ENCODE measurements at regions not wholly inside any gene's neighbourhood (a gene's known extent, or its start where the extent isn't known, plus 50 kb on each side); places are given as distances from the start of the nearest gene placed in this dataset.

GRCh38 chr18:28736951-28737350, 560.0 kb upstream of the CDH2 start:
- H3K4me3 Mint-ChIP-seq = no peak overlapping the region
- no peak overlapping the region for H2AFZ ChIP-seq (replicated peaks)

GRCh38 chr18:28736223-28736622, 559.3 kb upstream of the CDH2 start:
- TF ChIP-seq CTCF (IDR thresholded peaks at IDR 0.05) (no peak), EZH2phosphoT487 (IDR thresholded peaks at IDR 0.05) (no peak), EZH2 (IDR thresholded peaks at IDR 0.05) (no peak)
- Histone ChIP-seq H3K4me2 (no peak overlapping the region), H3K79me2 (ENCODE audit: low read depth) (no peaks in the 10 kb centered on the region), H3K9me3 (ENCODE audit: low read depth) (no peaks in the 10 kb centered on the region), H3K9ac (no peak overlapping the region), H3K36me3 (no peaks in the 10 kb centered on the region), H3K27ac (no peak overlapping the region), H2AFZ (replicated peaks) (no peak overlapping the region), H3K4me1 (peaks cover 8% of the 10 kb centered on the region), H3K27me3 (no peaks in the 10 kb centered on the region), H4K20me1 (ENCODE audit: low read depth) (no peaks in the 10 kb centered on the region), H3F3A (ENCODE audit: low read depth) (no peaks in the 10 kb centered on the region), H3K4me3 (no peak overlapping the region)
- peaks cover 12% of the 10 kb centered on the region for H3K4me1 Mint-ChIP-seq
- H3K27me3 Mint-ChIP-seq (ENCODE audit: insufficient read depth, low read depth) = no peaks in the 10 kb centered on the region
- H3K4me3 Mint-ChIP-seq = no peak overlapping the region
- peaks cover 2% of the 10 kb centered on the region for H3K9me3 Mint-ChIP-seq
- peaks cover 4% of the 10 kb centered on the region for H3K36me3 Mint-ChIP-seq
- DNase-seq (ENCODE audit: low spot score) = no peak
- no peak overlapping the region for H3K27ac Mint-ChIP-seq

More at GRCh38 chr18:28736951-28737350, 560.0 kb upstream of the CDH2 start:
- no peaks in the 10 kb centered on the region for H3K79me2 ChIP-seq (ENCODE audit: low read depth)
- no peaks in the 10 kb centered on the region for H3K27me3 Mint-ChIP-seq (ENCODE audit: insufficient read depth, low read depth)
- H3K4me1 Mint-ChIP-seq = peaks cover 12% of the 10 kb centered on the region
- peaks cover 4% of the 10 kb centered on the region for H3K36me3 Mint-ChIP-seq
- no peaks in the 10 kb centered on the region for H3K9me3 Mint-ChIP-seq
- no peak overlapping the region for H3K4me2 ChIP-seq
- H3K4me3 ChIP-seq = no peak overlapping the region
- no peaks in the 10 kb centered on the region for H3F3A ChIP-seq (ENCODE audit: low read depth)
- H4K20me1 ChIP-seq (ENCODE audit: low read depth) = no peaks in the 10 kb centered on the region
- H3K9me3 ChIP-seq (ENCODE audit: low read depth) = no peaks in the 10 kb centered on the region
- no peaks in the 10 kb centered on the region for H3K36me3 ChIP-seq
- no peak overlapping the region for H3K9ac ChIP-seq
- peaks cover 8% of the 10 kb centered on the region for H3K4me1 ChIP-seq
- H3K27ac ChIP-seq = no peak overlapping the region
- DNase-seq (ENCODE audit: low spot score) = no peak
- H3K27ac Mint-ChIP-seq = no peak overlapping the region
- TF ChIP-seq EZH2phosphoT487 (IDR thresholded peaks at IDR 0.05) = no peak
- TF ChIP-seq EZH2 (IDR thresholded peaks at IDR 0.05) = no peak
- TF ChIP-seq CTCF (IDR thresholded peaks at IDR 0.05) = no peak
- no peaks in the 10 kb centered on the region for H3K27me3 ChIP-seq

DNA sequence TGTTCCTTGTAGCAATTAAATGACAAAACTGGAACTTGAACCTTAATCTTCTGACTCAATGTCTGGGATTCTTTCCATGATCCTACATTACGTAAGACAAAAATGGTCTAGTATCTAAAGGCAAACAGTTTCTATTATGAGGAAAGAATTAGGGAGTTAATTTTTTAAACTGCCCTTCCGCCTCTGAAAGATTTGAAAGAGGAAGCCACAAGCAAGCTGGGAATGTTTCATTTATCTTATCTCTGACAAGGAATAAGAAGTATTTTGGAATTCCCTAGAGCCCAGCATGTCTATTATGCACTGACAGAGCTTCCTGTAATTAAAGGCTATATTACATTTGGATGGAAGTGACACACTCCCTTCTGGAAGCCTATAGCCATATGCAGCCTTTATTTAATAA, 558.8 kb upstream of the CDH2 start:
- Mint-ChIP-seq H3K9me3 (peaks cover 3% of the 10 kb centered on the region), H3K27me3 (ENCODE audit: insufficient read depth, low read depth) (no peaks in the 10 kb centered on the region), H3K36me3 (peaks cover 4% of the 10 kb centered on the region), H3K4me1 (peaks cover 12% of the 10 kb centered on the region), H3K27ac (no peak overlapping the region), H3K4me3 (no peak overlapping the region)
- no peaks in the 10 kb centered on the region for H3K27me3 ChIP-seq
- no peak overlapping the region for H3K4me3 ChIP-seq
- no peak overlapping the region for H3K4me2 ChIP-seq
- no peaks in the 10 kb centered on the region for H3K9me3 ChIP-seq (ENCODE audit: low read depth)
- H3K79me2 ChIP-seq (ENCODE audit: low read depth) = no peaks in the 10 kb centered on the region
- H3F3A ChIP-seq (ENCODE audit: low read depth) = no peaks in the 10 kb centered on the region
- no peak for TF ChIP-seq EZH2 (IDR thresholded peaks at IDR 0.05)
- TF ChIP-seq CTCF (IDR thresholded peaks at IDR 0.05) = no peak
- TF ChIP-seq EZH2phosphoT487 (IDR thresholded peaks at IDR 0.05) = no peak
- H3K27ac ChIP-seq = no peak overlapping the region
- DNase-seq (ENCODE audit: low spot score) = no peak
- peaks cover 8% of the 10 kb centered on the region for H3K4me1 ChIP-seq
- no peak overlapping the region for H3K9ac ChIP-seq
- H3K36me3 ChIP-seq = no peaks in the 10 kb centered on the region
- H4K20me1 ChIP-seq (ENCODE audit: low read depth) = no peaks in the 10 kb centered on the region
- no peak overlapping the region for H2AFZ ChIP-seq (replicated peaks)
